ENCODE measurements at regions not wholly inside any gene's neighbourhood (a gene's known extent, or its start where the extent isn't known, plus 50 kb on each side); places are given as distances from the start of the nearest gene placed in this dataset.
A peak's percentile ranks its signal among the peaks of the same experiment; 100 is the strongest.

DNA sequence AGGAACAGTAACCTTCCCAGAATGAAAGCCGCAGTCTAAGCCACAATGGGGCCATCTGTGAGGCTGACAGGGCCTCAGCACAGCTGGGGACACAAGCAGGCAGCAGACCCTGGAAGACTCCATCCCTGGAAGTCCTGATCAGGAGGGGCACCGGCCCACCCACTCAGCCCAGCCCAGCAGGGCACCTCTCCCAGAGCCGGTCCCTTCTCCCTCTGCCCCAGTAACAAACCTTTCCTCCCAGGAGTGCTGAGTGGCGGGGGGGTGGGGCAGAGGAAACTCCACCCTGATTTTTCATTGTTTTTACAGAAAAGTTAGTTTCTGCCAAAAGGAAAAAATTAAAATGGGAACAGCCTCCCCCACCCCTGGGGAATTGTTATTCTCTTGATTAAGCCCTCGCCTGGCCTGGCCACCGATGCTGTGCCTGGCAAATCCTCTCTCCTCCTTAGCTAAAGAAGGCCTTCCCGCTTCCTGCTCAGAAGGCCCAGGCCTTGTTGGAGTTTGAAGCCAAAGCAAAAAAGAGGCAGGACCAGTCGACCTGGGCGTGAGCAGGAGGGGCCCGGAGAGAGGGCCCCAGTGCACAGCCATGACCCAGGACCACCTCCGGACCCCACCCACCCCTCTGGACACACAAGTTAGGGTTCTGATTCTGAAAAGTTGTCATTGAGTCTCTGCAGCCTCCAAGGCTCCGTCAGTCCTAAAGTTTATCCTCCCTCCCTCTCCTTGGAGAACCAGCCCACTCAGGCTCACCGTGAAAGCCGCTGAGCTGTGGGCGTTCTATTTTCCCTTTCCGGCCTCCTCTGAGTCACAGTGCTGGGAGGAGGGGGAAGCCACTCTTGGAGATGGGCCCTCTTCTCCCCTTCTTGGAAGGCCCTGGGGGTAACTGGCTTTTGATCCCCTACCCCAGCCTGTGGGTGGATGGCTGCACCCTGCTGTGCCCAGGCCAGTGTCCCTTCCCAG is 128.4 kb upstream of the TNRC6C start:
- Histone ChIP-seq H3K79me2 (ENCODE audit: control insufficient read depth, insufficient read depth, low read length) (no peaks in the 10 kb centered on the region), H3K36me3 (ENCODE audit: control insufficient read depth, insufficient read depth, low read length) (no peaks in the 10 kb centered on the region), H4K20me1 (replicated peaks; ENCODE audit: control insufficient read depth, insufficient read depth, low read length) (peaks cover 10% of the 10 kb centered on the region; the same call in 1 of the 2 replicates), H2AFZ (ENCODE audit: low read depth, low read length) (peak overlapping the region; percentile 78; the same call in 1 of the 2 replicates), H3K9ac (ENCODE audit: insufficient read depth in 1 of 2, low read depth in 2 of 2, low read length in 2 of 2) (peak overlapping the region; percentile 7 to 70; a peak in 2 of 4 replicates), H3K4me3 (no peak overlapping the region), H3K4me2 (ENCODE audit: insufficient read depth, low read length) (no peak overlapping the region), H3K9me1 (ENCODE audit: control insufficient read depth, insufficient read depth, low read length) (no peaks in the 10 kb centered on the region), H3K27ac (ENCODE audit: extremely low read depth, low read depth, low read length) (no peak overlapping the region; the same call in 2 of the 3 replicates), H3K27me3 (ENCODE audit: control insufficient read depth in 2 of 2, insufficient read depth in 2 of 2, low read length in 2 of 2) (peaks cover 16 to 19% of the 10 kb centered on the region in 2 experiments; a peak in 4 of 5 replicates), H3K4me1 (replicated peaks in 1 of 2; ENCODE audit: control insufficient read depth in 2 of 2, insufficient read depth in 2 of 2, low read length in 2 of 2) (peaks cover 25 to 34% of the 10 kb centered on the region in 2 experiments), H3K9me3 (replicated peaks; ENCODE audit: control insufficient read depth, insufficient read depth, low read depth, low read length) (no peaks in the 10 kb centered on the region; the same call in 1 of the 2 replicates)
- intact Hi-C loops (cut with micrococcal nuclease) (loop anchor here (10.0 kb wide), 1 partner anchor 55 kb away; no protein-coding TSS in a partner anchor), in situ Hi-C loops (cut with MboI) (no loop called here)
- ATAC-seq = 0 out of 3 replicates have a peak, but pooled peaks have one; percentile 16
- CTCF ChIA-PET (ENCODE audit: low intra/inter-chr PET ratio) = no interaction called here
- DNase-seq (ENCODE audit: extremely low read depth in 1 of 4, low spot score in 3 of 4) = peak; percentile 42 to 67 (median 53)
- 48% methylated on average over 11 of the region's 16 CpGs for WGBS (ENCODE audit: insufficient coverage, low coverage, missing lambda C conversion rate)
- peak; percentile 19 for FAIRE-seq
- POLR2A ChIA-PET = interaction anchor here (0.6 to 1.0 kb wide), 3 partner anchors 45 to 1594 kb away, joined by 4 to 5 read pairs (median 4); no protein-coding TSS in a partner anchor
- BruUV-seq (replicated peaks) = no TSS peak
- no peak for TF ChIP-seq ZBED1 (IDR thresholded peaks at IDR 0.05)
- no peak for TF ChIP-seq NFIX (CRISPR knock-in tag; IDR thresholded peaks at IDR 0.05; ENCODE audit: low read depth)
- TF ChIP-seq SP2 (IDR thresholded peaks at IDR 0.05; ENCODE audit: extremely low read depth, low read depth, low read length, poor library complexity, severe bottlenecking) = no peak
- TF ChIP-seq ZNF780A (CRISPR knock-in tag; IDR thresholded peaks at IDR 0.05) = no peak
- no peak for TF ChIP-seq NCOA1 (IDR thresholded peaks at IDR 0.05; ENCODE audit: low read depth)
- TF ChIP-seq, protein P1, sequence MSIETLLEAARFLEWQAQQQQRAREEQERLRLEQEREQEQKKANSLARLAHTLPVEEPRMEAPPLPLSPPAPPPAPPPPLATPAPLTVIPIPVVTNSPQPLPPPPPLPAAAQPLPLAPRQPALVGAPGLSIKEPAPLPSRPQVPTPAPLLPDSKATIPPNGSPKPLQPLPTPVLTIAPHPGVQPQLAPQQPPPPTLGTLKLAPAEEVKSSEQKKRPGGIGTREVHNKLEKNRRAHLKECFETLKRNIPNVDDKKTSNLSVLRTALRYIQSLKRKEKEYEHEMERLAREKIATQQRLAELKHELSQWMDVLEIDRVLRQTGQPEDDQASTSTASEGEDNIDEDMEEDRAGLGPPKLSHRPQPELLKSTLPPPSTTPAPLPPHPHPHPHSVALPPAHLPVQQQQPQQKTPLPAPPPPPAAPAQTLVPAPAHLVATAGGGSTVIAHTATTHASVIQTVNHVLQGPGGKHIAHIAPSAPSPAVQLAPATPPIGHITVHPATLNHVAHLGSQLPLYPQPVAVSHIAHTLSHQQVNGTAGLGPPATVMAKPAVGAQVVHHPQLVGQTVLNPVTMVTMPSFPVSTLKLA (conservative IDR thresholded peaks at IDR 0.05) = no peak
- TF ChIP-seq MAX (CRISPR knock-in tag; IDR thresholded peaks at IDR 0.05) = no peak
- no peak for TF ChIP-seq ZNF354B (CRISPR knock-in tag; IDR thresholded peaks at IDR 0.05)
- TF ChIP-seq ZNF609 (CRISPR knock-in tag; IDR thresholded peaks at IDR 0.05; ENCODE audit: borderline replicate concordance) = no peak
- TF ChIP-seq, protein P2, sequence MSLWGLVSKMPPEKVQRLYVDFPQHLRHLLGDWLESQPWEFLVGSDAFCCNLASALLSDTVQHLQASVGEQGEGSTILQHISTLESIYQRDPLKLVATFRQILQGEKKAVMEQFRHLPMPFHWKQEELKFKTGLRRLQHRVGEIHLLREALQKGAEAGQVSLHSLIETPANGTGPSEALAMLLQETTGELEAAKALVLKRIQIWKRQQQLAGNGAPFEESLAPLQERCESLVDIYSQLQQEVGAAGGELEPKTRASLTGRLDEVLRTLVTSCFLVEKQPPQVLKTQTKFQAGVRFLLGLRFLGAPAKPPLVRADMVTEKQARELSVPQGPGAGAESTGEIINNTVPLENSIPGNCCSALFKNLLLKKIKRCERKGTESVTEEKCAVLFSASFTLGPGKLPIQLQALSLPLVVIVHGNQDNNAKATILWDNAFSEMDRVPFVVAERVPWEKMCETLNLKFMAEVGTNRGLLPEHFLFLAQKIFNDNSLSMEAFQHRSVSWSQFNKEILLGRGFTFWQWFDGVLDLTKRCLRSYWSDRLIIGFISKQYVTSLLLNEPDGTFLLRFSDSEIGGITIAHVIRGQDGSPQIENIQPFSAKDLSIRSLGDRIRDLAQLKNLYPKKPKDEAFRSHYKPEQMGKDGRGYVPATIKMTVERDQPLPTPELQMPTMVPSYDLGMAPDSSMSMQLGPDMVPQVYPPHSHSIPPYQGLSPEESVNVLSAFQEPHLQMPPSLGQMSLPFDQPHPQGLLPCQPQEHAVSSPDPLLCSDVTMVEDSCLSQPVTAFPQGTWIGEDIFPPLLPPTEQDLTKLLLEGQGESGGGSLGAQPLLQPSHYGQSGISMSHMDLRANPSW (CRISPR knock-in tag; IDR thresholded peaks at IDR 0.05) = no peak
- no peak for TF ChIP-seq MCM2 (IDR thresholded peaks at IDR 0.05; ENCODE audit: low read depth)
